ENCODE measurements at regions not wholly inside any gene's neighbourhood (a gene's known extent, or its start where the extent isn't known, plus 50 kb on each side); places are given as distances from the start of the nearest gene placed in this dataset.

DNA sequence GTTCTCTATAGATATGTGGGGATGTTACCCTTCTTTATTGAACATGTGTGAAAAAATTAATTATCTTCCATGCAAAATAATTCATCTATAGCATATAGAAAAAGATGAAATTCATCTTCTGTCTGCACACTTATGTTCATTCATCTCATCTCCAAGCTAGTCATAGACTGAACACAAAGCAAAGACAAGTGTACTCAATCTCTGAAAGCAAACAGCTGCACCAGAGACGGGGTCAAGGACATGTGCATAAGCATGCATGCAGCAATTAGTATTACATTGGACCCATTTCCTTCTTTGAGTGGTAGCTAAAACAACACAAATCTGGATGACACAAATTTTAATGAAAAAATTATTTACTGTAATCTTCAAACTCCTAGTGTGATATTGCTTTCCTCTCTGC lies 547.0 kb upstream of the COX7C start:
- DNase-seq, result no peak

DNA sequence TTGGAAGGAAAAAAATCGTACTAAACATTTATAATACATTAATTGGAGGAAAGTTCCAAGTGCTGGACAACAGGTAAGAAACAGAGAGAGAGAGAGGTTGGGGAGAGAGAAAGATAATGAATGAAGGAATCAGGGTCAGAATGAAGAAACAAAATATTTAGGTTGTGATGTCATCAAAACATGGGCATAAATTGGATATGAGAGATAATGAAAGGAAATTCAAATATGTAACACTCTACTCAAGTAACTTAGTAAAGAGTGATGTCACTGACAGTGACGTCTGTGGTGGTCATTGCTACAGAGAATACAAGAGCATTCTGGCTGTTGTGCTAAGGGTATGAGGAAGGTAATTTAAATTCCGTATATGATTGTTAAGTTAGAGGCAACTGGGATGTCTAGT lies 543.4 kb upstream of the COX7C start:
- DNase-seq, result no peak

DNA sequence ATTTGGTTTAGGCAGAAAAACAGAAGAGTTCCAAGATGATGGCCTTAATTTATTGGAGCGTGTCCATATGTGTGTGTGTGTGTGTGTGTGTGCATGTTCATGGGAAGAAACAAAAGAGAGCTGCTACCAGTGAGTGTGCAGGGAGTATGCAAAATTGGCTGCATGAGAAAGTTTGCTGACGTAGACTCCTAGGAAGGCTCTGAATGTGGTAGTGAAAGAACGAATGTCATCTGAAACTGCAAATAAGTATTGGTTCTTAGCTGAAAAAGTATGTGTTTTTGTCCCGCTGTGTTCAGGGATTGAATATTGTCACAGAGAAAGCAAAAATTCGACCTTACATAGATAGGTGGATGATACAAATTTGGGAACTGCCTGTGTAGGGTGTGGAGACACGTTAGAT lies 542.6 kb upstream of the COX7C start:
- no peak for DNase-seq

DNA sequence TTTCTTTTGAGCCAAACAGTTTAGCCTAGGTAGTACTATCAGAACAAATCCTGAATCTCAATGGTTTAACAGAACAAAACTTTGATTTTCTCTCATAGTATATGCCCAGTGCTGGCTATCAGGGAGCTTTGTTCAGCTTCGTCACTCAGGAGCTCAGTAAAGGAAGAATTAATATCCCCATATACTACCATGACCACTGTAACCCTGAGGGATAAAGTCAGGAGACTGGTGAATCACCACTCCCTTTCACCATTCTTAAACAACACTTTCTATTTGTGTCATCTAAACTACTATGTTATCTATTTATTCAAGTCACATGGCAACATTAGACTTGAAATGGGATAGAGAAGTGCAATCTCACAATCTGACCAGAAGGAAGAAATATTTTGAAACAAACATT lies 522.6 kb upstream of the COX7C start:
- no peak for DNase-seq

DNA sequence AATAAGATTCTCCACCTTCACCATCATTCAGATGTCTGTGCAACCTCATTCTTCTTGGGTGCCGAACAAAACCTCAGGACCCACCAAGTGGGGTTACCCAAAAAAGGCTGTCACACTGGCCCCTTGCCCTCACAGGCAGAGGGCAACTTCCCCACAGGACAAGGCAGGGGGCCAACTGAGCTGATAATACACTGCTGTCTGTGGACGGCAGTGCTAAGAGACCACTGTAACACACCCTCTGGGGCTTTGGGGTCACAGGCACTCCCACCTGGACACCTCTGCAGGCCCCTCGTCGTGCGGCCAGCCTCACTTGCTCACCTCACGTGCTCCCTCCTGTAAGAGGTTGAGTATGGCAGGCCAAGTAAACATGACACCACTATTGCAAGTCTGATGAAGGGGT lies 515.8 kb upstream of the COX7C start:
- DNase-seq, result no peak

DNA sequence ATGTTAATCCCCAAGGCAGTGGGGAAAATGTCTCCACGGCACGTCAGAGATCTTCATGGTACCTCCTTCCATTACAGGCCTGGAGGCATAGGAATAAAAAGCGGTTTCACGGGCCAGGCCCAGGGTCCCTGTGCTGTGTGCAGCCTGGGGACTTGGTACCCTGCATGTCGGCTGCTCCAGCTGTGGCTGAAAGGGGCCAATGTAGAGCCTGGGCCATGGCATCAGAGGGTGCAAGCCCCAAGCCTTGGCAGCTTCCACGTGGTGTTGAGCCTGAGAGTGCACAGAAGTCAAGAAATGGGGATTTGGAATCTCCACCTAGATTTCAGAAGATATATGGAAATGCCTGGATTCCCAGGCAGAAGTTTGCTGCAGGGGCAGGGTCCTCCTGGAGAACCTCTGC lies 508.9 kb upstream of the COX7C start:
- no peak for DNase-seq

DNA sequence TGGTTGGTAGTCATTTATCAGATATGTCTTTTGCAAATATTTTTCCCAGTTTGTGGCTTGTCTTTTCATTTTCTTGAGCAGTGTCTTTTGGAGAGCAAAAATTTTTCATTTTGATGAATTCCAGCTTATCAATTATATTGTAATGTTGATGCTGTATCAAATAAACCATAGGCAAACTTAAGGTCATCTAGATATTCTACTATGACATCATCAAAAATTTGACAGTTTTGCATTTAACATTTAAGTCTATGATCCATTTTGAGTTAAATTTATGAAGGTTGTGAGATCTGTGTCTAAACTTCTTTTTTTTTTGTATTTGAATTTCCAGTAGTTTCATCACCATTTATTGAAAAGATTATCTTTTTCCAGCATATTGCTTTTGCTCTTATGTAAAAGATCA lies 505.5 kb upstream of the COX7C start:
- DNase-seq, result no peak

DNA sequence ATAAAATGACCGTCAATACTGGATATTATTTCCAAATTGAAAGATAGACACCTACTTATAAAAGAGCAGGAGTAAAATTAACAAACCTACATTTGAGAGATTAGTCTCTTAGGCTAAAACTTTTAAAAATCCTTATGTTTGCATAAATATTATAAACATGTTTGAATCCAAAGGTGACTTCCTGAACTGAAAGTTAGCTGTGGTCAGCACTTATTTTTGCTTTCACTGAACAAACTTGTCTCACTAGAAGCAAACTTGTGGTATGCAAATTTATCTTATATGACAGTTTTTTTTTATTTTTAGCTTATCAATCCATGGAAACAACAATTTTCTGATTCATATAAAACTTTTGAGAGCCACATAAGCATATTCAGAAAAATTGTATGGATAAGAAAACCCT lies 502.6 kb upstream of the COX7C start:
- no peak for DNase-seq

DNA sequence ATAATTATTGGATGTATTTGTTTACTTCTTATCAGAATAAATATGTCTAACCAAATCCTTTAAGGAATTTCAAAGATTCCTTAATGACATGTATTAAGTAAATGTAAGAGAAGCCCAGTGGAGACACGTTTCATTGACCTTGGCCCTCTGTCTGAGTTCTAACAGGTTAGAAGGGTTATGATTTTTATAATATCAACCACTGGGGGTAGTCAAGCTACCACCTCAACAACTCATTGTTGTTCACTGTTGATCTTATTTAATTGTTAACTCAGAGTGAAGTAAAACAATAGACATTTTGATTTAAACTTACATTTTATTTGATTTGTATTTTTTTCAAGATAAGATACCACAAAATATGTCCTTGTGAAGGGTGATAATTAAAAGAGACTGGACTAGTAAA lies 499.2 kb upstream of the COX7C start:
- DNase-seq, result no peak

DNA sequence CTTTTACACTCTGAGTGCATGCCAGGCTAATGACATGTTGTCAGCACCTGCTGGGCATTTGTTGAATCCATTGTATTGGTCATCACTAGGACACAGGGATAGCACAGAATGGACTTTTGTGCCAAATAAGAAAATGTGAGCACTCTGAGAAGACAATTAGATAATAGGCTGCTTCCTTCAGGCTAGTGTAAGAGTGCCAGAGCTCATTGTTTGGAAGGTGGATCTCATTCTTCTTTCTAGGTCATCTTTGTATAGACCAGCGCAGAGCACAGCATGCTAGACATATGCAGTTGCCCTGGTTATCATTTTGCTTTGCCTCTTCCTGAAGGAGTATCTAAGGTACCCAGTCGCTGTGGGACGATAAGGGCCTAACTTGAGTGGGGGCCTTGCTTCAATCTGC lies 493.4 kb upstream of the COX7C start:
- no peak for DNase-seq

DNA sequence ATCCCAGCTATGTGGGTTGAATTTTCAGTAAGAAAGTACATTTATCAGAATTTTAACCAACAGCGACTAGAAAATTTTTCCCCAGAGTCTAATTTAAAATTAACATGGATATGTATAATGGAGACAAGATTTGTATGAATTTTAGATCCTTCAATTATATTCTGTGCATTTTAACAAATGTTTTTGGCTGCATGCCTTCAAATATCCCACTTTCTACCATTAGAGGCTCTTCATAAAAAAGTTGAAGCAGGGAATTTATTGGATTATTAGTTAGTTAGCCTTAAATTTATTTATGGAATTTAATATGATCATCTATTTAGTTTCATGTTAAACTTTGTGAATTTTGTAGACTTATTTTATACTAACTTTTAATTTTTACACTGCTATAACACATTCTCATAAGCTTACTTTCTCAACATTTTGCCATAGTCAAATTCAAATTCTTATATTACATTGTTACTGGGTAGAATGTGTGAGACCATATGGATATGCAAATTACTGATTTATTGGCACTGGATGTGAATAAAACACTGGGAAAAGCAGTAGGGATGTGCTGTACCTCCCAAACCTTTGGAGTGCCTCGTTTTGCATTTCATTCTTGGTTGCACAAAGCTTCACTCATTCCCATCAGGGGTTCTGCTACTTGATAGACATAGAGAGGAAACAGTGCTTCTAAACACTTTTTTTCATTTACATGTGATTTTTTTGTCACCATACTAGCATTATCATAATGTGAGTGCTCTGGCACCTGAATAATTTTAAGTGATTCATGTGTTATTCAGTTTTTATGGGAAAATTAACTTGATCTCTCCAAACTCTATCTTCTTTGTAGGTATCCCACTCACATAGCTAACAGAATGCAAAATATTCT lies 491.8 kb upstream of the COX7C start:
- DNase-seq, result no peak

DNA sequence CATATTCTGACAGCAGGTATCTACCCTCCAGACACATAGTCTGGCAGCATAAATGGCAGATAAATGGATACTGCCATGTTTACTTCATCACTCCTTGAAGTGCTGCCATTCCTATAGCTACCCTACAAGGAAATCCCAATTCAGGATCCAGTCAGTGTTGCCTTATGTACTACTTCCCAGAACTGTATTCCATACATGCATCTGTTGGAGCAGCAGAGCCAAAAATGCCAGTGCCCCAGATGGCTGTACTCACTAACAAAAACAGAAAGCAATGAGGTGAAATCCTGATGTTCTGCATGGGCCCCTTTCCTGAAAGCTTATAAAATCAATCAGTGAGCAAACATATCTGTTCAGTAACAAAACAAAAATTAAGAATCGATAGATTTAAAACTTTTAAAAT lies 490.0 kb upstream of the COX7C start:
- no peak for DNase-seq

DNA sequence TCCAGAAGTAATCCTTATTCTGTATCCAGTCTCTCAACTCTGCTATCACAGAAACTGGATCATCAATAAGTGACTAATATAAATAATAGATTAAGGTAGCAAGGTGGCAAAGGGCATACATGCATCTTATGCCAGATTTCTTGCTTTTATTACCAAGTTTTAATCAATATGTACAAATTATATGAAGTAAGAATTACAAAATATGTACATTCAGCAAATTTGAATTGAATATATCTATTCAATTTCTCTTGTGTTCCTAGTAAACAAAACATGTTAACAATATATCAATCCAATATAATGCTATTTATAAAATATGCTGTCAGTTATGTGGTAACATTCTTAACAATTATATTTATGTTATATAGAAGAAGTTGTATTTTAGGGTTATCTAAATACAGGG lies 488.7 kb upstream of the COX7C start:
- no peak for DNase-seq

DNA sequence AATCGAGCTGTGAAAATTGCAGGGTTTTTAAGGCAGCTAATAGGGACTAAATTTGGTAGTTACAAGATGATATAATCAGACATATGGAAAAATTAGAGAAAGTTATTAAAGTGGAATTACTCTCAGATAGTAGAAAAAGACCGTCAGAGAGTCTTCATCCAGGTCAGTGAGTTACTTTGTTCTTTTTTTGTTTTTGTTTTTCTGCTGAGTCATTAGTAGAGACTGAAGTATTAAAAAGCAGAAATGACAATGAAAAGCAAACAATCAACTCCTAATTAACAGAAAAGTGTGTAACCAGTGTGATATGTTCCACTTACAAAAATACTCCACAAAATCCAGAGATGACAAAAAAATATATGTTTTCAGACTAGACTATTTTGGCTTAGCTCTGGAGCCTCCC lies 480.4 kb upstream of the COX7C start:
- no peak for DNase-seq

DNA sequence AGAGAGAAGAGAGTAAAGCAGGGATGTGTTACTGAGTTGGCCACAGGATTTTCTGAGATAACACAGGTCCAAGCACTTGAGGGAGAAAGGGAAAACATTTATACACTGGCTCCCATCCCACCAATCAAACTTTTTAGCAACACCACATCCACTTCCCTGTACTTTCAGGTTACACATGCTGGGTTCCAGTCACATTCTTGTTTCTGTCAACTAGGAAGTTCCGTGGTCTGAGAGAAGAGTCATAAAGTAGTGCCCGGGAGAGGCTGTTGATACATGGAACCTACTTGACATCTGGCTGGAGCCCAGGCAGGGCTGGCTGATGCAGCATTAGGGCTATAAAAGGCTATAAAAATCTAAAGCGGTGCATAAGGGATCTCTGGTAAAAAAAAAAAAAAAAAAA lies 473.9 kb upstream of the COX7C start:
- DNase-seq, result no peak

DNA sequence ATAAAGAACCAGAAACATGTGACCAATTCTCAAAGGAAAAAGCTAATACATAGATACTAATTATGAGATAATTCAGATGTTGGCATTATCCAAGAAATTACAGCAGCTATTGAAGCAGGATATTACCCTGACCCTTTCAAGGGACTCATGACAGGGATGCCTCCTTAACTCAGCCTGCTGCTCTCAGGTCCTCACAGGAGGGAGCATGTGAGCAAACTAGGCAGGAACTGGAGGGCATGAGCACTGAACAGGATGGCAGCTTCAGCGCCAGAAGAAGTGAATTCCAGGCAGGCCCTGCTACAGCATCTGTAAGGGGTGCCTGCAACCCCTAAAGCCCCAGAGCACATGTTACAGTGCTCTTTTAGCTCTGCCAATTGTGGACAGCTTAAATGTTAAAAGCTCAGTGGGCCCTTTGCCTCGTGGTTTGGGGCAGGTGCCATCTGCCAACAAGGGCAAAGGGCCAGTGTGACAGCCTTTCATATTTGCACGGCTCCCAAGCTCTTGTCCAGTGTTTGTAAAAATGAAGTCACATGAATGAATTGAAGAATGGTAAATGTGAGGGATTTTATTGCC lies 464.7 kb upstream of the COX7C start:
- DNase-seq, result no peak

DNA sequence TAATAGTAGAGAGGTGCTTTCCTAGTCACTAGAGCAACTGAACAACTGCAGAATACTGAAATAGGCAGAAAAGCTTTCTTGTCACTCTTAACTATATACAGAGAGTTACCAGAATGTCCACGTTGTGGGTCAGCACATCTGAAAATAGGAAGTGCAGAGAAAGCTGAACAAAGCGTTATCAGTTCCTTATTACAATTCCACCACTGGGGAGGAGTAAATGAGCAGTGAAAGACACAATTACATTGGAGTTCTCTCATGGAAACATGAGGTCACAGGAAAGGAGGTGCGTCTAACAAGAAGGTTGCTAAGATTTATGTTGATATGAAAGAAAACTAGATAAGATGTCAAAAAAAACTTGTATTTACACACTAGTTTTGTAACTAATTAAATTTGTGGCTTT lies 461.9 kb upstream of the COX7C start:
- no peak for DNase-seq

DNA sequence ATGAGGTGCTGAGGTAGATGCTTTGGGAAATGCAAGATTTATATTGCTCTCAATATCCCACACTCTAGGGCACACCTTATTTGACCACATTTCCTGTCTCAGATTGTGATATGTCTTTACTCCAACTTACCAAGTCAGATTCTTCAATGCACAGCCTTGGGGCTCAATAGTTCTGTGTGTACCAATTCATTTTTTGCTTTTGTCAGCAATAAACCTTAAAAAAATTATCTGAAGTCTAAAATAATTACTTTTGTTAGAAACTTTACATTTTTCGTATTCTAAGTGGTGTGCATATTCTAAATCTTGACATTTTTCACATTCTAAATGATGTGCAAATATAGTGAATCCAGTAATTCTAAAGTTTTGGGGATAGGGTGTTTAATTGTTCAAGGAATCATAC lies 447.5 kb upstream of the COX7C start:
- no peak for DNase-seq

DNA sequence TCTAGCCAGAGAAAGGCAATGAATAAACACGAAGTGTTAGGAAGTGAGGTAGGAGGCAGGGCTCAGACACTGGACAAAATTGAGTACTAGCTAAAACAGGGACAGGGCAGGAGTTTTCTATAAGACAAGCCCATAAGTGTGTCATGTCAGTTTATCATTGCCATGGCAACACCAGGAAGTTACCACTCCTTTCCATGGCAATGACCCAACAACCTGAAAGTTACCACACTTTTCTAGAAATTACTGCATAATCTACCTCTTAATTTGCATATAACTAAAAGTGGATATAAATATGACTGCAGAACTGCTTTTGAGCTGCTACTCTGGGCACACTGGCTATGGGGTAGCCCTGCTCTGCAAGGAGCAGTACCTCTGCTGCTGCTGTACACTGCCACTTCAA lies 442.5 kb upstream of the COX7C start:
- no peak for DNase-seq

DNA sequence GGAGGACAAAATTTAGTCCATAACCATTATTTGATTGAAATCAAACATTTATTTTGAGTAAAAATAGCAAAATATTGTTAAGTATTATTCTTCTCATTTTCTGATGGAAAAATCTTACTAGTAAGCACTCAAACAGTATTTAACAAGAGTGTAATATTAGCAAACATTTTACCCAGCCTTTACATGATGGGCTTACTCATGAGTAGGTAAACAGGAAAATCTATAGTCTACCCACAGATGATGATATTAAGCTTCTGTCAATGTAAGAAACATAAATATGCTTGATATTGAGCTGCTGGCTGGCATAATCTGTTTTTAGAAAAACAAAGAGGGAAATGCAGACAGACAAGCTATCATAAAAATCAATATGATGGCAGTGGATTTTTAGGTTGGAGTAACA lies 418.5 kb upstream of the COX7C start:
- no peak for DNase-seq

DNA sequence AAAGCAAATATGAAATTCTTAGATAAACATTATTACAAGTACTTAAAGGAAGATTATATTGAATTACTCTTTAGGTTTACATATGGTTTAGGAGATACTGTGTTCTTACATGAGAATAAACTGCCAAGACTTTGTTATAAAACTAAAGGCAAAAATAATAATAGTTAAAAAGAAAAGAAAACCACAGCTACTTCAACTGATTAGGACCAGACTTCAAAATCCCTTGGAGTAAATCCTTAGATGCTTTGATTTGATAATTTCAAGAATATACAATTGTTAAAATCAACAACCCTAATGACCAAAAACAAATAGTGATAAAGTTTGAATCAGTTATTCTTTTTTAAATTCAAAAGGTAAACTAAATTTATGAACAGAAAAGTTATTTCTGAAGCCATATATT lies 389.6 kb upstream of the COX7C start:
- no peak for DNase-seq

DNA sequence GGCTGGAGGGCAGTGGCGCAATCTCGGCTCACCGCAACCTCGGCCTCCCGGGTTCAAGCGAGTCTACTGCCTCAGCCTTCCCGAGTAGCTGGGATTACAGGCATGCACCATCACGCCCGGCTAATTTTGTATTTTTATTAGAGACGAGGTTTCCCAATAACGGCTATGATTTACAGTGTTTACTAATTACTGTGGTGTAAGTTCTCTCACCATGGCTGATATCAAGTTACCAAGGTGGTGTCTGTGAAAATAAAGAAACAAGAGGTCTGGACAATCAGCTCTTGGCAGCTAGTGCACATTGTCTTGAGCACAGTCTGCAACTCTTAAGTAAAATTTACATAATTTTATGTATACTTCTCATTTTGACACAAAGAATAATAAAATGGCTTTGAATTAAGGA lies 385.5 kb upstream of the COX7C start:
- no peak for DNase-seq

DNA sequence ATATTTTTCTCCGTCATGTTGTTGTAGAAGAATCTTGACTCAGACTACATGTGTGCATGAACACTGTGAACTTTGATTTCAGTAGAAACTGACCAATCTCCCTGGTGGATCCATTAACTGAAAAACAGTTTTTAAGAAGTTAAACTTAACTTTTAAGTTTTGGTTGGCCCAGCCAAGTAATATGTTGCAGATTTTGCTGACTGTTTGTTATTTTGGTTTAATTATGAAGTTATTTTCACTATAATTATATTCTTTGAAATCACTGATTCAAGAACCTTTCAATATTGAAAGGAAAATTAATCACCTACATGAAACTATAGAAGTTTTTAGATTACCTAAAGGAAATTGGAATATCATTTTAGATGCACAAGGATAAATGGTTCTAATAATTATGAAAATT lies 373.6 kb upstream of the COX7C start:
- no peak for DNase-seq

DNA sequence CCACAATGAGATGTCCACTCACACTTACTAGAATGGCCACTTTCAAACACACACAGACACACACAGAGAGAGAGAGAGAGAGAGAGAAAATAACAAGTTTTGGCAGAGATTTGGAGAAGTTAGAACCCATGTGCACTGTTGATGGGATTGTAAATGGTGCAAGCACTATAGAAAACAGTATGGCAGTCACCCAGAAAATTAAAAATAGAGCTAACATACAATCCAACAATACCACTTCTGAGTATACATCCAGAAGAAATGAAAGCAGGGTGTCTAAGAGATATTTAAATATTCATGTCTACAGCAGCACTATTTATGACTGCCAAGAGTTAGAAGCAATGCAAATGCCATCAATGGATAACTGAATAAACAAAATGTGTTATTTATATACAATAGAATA lies 359.9 kb upstream of the COX7C start:
- no peak for DNase-seq
